ENCODE measurements at regions not wholly inside any gene's neighbourhood (a gene's known extent, or its start where the extent isn't known, plus 50 kb on each side); places are given as distances from the start of the nearest gene placed in this dataset.

DNA sequence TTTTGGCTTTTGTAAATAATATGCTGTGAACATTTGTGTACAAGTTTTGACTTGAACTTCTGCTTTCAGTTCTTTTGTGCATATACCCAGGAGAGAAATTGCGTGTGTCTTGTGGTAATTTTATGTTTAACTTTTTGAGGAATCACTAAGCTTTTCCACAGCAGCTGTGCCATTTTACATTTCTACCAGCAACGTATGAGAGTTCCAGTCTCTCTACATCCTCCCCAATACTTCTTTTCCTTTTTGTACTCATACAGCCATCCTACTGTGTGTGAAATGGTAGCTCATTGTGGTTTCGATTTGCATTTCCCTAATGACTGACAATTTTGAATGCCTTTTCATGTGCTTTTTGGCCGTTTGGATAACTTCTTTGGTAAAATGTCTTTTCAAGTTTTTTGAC lies 66.3 kb upstream of the INHBA start:
- TF ChIP-seq, protein P1, sequence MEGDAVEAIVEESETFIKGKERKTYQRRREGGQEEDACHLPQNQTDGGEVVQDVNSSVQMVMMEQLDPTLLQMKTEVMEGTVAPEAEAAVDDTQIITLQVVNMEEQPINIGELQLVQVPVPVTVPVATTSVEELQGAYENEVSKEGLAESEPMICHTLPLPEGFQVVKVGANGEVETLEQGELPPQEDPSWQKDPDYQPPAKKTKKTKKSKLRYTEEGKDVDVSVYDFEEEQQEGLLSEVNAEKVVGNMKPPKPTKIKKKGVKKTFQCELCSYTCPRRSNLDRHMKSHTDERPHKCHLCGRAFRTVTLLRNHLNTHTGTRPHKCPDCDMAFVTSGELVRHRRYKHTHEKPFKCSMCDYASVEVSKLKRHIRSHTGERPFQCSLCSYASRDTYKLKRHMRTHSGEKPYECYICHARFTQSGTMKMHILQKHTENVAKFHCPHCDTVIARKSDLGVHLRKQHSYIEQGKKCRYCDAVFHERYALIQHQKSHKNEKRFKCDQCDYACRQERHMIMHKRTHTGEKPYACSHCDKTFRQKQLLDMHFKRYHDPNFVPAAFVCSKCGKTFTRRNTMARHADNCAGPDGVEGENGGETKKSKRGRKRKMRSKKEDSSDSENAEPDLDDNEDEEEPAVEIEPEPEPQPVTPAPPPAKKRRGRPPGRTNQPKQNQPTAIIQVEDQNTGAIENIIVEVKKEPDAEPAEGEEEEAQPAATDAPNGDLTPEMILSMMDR (IDR thresholded peaks at IDR 0.05; ENCODE audit: low read depth, low read length) = no peak
- TF ChIP-seq EZH2phosphoT487 (IDR thresholded peaks at IDR 0.05; ENCODE audit: low read depth) = no peak
